ENCODE measurements at regions not wholly inside any gene's neighbourhood (a gene's known extent, or its start where the extent isn't known, plus 50 kb on each side); places are given as distances from the start of the nearest gene placed in this dataset.

GRCh38 chrX:43527801-43528200 is 128.3 kb upstream of the MAOA start:
- no peaks in the 10 kb centered on the region for H3K4me1 Mint-ChIP-seq (ENCODE audit: unreplicated experiment)
- no peak for DNase-seq (ENCODE audit: low spot score)
- peaks cover 1% of the 10 kb centered on the region for H3K27me3 Mint-ChIP-seq (ENCODE audit: unreplicated experiment)
- H3K27ac Mint-ChIP-seq (ENCODE audit: unreplicated experiment), result no peak overlapping the region
- H3K4me3 Mint-ChIP-seq (ENCODE audit: unreplicated experiment), result no peak overlapping the region
- no peaks in the 10 kb centered on the region for H3K9me3 Mint-ChIP-seq (ENCODE audit: unreplicated experiment)
- TF ChIP-seq, protein P1, sequence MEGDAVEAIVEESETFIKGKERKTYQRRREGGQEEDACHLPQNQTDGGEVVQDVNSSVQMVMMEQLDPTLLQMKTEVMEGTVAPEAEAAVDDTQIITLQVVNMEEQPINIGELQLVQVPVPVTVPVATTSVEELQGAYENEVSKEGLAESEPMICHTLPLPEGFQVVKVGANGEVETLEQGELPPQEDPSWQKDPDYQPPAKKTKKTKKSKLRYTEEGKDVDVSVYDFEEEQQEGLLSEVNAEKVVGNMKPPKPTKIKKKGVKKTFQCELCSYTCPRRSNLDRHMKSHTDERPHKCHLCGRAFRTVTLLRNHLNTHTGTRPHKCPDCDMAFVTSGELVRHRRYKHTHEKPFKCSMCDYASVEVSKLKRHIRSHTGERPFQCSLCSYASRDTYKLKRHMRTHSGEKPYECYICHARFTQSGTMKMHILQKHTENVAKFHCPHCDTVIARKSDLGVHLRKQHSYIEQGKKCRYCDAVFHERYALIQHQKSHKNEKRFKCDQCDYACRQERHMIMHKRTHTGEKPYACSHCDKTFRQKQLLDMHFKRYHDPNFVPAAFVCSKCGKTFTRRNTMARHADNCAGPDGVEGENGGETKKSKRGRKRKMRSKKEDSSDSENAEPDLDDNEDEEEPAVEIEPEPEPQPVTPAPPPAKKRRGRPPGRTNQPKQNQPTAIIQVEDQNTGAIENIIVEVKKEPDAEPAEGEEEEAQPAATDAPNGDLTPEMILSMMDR (IDR thresholded peaks at IDR 0.05; ENCODE audit: unreplicated experiment), result no peak
- H3K36me3 Mint-ChIP-seq (ENCODE audit: low read depth, unreplicated experiment), result no peaks in the 10 kb centered on the region

- no peak for DNase-seq (ENCODE audit: low spot score)
- TF ChIP-seq, protein P1 (IDR thresholded peaks at IDR 0.05; ENCODE audit: unreplicated experiment), result no peak
- H3K9me3 Mint-ChIP-seq (ENCODE audit: unreplicated experiment), result no peaks in the 10 kb centered on the region
- H3K4me1 Mint-ChIP-seq (ENCODE audit: unreplicated experiment), result no peaks in the 10 kb centered on the region
- no peak overlapping the region for H3K27ac Mint-ChIP-seq (ENCODE audit: unreplicated experiment)
- peaks cover 1% of the 10 kb centered on the region for H3K27me3 Mint-ChIP-seq (ENCODE audit: unreplicated experiment)
- no peaks in the 10 kb centered on the region for H3K36me3 Mint-ChIP-seq (ENCODE audit: low read depth, unreplicated experiment)
- no peak overlapping the region for H3K4me3 Mint-ChIP-seq (ENCODE audit: unreplicated experiment)
Measured at GRCh38 chrX:43530837-43531236, 125.3 kb upstream of the MAOA start.

- H3K27ac Mint-ChIP-seq (ENCODE audit: unreplicated experiment), result no peak overlapping the region
- no peaks in the 10 kb centered on the region for H3K27me3 Mint-ChIP-seq (ENCODE audit: unreplicated experiment)
- H3K4me1 Mint-ChIP-seq (ENCODE audit: unreplicated experiment), result no peaks in the 10 kb centered on the region
- DNase-seq (ENCODE audit: low spot score), result no peak
- H3K36me3 Mint-ChIP-seq (ENCODE audit: low read depth, unreplicated experiment), result no peaks in the 10 kb centered on the region
- TF ChIP-seq, protein P1 (IDR thresholded peaks at IDR 0.05; ENCODE audit: unreplicated experiment), result no peak
- H3K9me3 Mint-ChIP-seq (ENCODE audit: unreplicated experiment), result no peaks in the 10 kb centered on the region
- H3K4me3 Mint-ChIP-seq (ENCODE audit: unreplicated experiment), result no peak overlapping the region
Measured at GRCh38 chrX:43540318-43540717, 115.8 kb upstream of the MAOA start.

- Mint-ChIP-seq H3K27me3 (ENCODE audit: unreplicated experiment) (no peaks in the 10 kb centered on the region), H3K36me3 (ENCODE audit: low read depth, unreplicated experiment) (no peaks in the 10 kb centered on the region), H3K27ac (ENCODE audit: unreplicated experiment) (no peak overlapping the region), H3K4me3 (ENCODE audit: unreplicated experiment) (no peak overlapping the region), H3K4me1 (ENCODE audit: unreplicated experiment) (peaks cover 3% of the 10 kb centered on the region), H3K9me3 (ENCODE audit: unreplicated experiment) (no peaks in the 10 kb centered on the region)
- TF ChIP-seq, protein P1 (IDR thresholded peaks at IDR 0.05; ENCODE audit: unreplicated experiment), result no peak
- no peak for DNase-seq (ENCODE audit: low spot score)
Measured at GRCh38 chrX:43551590-43551989, 104.5 kb upstream of the MAOA start.

DNA sequence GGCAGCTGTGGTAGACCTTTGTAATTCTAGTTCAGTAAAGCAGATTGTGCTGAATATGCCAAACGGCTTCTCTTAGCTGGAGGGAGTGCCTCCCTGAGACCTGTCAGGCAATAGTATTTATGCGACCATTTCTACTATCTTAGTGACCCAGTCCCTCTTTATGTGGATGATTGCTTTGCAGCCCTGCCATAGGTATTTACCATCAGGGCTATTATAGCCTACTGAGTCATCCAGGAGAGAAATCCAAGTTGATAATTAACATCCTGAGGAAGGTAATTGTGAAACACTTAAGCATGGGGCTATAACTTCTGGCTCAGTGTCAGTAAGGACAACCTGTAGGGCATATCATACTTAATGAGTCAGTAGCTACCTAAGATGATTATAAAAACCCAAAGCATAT is 103.9 kb upstream of the MAOA start:
- Mint-ChIP-seq H3K9me3 (ENCODE audit: unreplicated experiment) (no peaks in the 10 kb centered on the region), H3K4me1 (ENCODE audit: unreplicated experiment) (peaks cover 3% of the 10 kb centered on the region)

More for the DNA sequence above, 103.9 kb upstream of the MAOA start:
- no peak for DNase-seq (ENCODE audit: low spot score)
- Mint-ChIP-seq H3K27ac (ENCODE audit: unreplicated experiment) (no peak overlapping the region), H3K27me3 (ENCODE audit: unreplicated experiment) (no peaks in the 10 kb centered on the region), H3K4me3 (ENCODE audit: unreplicated experiment) (no peak overlapping the region), H3K36me3 (ENCODE audit: low read depth, unreplicated experiment) (no peaks in the 10 kb centered on the region)
- TF ChIP-seq, protein P1 (IDR thresholded peaks at IDR 0.05; ENCODE audit: unreplicated experiment), result no peak

Data from endothelial cell (in vitro differentiated cells).